HG03196 (cell line): ENCODE measurements at regions not wholly inside any gene's neighbourhood (a gene's known extent, or its start where the extent isn't known, plus 50 kb on each side); places are given as distances from the start of the nearest gene placed in this dataset.

Experiments used
- ATAC-seq: cut with Tn5 transposase; IDR thresholded peaks from one replicate; pipeline ENCODE4 v1.9.1; 2021; ENCODE audit not compliant: unreplicated experiment

- no peak for ATAC-seq
Measured at GRCh38 chr2:236317938-236318396, 53.8 kb upstream of the ASB18 start.

- no peak for ATAC-seq
Measured at GRCh38 chr2:236318401-236318800, 54.2 kb upstream of the ASB18 start.

GRCh38 chr2:236319036-236319435 lies 54.8 kb upstream of the ASB18 start:
- no peak for ATAC-seq

GRCh38 chr2:236321415-236321814 lies 57.2 kb upstream of the ASB18 start:
- no peak for ATAC-seq

DNA sequence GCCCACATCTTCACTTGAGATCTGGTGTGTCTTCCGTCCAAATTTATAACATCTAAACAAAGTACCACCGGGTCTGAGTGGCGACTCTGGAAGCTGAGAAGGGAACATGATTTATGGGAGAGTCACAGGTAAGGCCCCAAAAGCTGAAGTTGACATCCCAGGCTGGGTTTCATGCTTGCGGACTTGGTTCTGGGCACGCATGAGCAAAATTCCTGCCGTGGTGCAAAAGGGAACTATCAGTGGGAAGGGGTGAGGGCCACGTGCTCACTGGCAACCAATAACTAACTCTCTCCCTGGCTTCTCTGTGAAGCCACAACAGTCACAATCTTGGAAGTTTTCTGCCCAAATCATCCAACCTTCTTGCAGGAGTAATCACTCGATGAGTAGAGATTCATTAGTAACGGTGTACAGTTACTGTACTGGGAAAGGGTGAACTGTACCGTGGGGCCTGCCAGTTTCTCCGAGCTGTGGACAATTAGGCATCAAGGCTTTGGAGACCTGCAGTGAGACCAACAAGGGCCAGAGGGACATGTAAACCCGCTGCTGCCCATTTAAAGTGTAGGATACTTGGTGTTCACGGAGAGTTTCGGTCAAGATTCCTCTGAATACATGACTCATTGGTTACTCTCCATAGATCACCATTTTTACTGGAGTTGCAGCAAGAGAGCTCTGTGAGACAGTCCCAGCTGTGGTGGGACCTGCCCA lies 69.4 kb upstream of the ASB18 start:
- no peak for ATAC-seq

DNA sequence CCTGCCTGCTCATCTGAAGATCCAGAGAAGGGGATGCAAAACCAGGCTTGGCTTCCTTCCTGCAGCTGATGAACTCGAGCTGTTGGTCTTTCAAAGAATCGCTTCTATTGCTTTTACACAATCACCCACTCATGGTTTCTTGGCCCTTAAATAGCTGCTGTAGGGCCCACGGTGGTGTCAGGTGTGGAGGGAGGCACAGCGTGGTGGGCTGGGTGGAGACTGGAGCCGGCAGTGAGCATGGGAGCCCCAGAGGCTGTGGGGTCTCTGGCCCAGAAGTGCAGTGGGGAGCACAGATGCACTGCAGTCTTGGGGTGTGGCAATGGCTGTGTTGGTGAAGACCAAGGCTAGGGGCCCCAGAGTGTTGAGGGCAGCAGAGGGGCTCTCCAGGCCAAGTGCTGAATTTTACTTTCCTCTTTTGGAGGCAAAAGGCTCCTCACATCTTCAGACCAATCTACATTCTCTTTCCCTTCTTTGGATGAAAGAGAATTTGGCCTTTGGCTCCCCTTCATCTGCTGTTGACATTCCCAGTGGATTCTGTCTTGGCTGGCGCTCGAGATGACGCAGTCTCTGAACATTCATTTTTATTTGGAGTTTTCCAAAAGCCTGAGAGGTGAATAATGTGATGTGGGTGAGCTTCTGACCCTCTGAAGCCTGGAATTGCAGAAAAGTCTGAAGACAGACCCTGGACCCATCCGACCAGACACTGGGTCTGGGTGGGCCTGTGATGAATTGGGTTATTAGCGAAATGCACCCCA lies 70.1 kb upstream of the ASB18 start:
- ATAC-seq = no peak

DNA sequence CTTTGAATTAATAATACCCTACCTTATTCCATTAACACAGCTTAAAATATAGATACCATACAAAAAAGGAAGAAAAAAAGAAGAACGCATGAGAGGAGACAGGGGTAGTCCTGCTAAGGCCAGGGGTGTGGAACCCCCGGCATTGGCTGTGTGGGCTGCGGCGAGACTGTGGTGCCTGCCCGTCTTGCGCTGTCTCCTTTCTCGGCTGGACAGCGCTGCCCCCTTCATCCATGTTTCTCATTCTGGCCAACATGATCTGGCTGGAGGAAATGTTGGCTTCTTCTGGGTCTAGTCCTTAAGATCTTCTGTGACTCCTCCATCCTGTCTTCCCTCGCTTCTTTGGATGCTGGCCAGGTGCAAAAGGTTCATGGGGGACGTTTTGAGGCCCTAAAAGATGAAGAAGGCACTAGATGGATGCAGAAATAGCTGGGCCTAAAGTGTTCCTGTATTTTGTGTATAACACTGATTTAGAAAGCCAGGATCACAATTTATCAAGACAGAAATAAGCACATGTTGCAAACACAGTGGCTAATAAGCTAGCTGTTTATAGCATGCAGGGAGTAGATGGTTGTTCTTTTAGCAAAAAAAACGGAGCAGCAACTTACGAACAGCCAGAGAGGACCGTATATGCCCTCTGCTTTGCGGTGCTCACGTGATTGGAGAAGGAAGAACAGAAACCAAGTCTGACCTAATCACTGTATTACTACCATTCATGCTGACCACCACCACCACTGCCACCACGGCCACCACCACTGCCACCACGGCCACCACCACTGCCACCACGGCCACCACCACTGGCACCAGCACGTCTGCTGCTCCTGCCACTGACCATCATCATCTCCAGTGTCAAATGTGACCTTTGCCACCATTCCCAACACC lies 71.7 kb upstream of the ASB18 start:
- ATAC-seq = no peak

DNA sequence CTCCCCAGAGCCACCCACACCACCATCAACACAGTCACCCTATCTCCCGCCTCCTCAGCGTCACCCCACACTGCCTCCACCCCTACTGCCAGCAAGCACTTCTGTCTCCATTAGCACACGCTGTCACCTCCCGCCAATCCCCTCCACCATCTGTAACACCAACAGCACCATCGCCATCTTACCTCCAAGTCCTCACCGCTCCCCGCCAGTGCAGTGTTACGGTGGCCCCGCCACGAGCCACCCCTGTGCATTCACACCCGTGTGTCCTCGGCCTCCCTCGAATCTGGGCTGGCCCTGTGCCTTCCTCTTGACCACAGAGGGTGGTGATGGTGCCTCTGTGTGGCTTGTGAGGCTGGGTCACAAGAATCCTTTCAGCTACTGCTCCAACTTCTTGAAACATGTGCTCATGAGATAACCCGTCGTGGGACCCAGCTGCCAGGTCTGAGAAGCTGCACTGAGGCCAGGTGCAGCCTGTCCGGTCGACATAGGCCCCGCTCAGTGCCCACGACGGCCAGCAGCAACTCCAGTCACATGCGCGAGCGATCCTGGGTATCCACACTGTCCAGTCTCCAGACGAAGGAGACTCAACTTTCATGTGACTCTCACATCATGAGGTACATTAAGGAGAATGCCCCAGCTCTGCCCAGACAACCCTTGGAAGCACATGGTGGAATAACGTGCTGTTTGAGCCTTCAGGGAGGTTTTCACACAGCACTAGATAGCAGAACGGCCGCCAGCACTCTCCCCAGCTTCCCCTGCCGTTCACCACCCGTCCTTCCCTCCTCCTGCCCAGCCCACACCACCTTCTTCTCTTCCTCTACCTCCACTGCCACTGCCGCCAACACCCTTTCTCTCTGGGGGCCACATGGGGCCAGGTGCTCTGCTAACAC lies 72.6 kb upstream of the ASB18 start:
- no peak for ATAC-seq

DNA sequence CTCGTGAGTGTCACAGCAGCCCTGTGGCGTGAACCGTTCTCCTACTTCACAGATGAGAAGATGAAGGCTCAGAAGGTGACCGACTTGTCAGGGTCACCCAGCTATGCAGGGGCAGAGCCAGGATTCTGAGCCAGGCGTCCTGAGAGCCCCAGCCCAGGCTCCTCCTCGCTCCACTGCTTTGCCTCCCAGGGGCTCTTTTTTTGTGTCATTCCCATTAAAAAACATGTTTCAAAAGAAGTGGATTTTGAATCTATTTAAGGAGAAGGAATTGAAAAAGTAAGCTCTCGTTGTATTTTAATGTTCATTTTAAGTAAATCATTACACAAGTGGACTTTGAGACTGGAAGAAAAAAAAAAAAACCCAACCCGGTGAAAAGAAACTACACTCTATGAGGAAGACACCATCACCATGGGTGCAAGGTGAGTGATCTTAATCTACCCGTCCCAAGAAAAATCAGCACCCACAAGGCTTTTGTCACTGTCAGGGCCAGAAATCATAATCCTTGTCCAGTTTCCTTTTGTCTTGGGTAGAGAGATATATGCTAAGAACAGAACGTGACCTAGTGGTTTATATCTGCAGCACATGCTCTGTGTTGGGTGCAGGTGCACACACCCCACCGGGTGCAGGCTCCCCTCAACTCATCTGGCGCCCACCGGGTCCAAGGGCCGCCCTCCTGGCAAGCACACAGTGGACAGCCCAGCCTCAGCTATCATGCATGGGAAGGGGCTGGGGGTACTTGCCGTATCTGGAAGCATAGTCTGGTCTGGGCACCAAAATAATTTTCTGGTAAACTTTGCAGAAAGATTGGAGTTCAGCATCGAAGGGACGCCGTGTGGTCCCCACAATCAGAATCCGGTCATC lies 73.5 kb upstream of the ASB18 start:
- ATAC-seq = no peak

- no peak for ATAC-seq
Measured at GRCh38 chr2:236338495-236339184, 74.4 kb upstream of the ASB18 start.

DNA sequence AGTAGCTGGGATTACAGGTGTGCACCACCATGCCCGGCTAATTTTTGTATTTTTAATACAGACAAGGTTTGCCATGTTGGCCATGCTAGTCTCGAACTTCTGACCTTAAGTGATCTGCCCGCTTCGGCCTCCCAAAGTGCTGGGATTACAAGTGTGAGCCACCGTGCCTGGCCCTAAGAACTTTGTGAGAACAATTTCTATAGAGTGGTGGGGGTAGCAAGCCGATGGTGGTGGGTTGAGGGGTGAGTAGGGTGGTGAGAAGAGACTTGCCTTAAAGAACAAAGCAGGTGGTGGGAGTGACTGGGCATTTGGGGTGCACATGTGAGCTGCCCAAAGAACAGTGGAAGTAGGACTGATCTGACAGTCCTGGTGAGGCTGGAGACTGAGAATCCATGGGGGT lies 76.0 kb upstream of the ASB18 start:
- ATAC-seq = no peak

DNA sequence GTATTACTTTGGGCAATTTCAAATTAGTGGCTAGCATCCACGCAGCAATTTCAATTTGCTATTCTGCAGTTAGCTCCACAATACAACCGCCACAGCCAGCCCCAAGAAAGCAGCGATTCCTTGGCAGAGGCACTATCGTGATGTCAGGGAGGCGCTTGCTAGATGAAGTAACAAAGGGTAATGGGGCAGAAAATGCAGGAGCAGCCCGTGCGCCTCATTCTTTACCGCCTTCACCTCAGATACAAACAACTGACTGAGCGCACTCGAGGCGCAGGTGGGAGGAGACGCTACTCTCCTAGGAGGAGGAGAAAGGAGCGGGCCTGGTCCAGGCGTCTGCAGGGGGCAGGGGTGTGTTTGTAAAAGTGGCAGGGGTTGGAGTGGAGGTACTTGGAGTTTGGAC lies 76.9 kb upstream of the ASB18 start:
- no peak for ATAC-seq

DNA sequence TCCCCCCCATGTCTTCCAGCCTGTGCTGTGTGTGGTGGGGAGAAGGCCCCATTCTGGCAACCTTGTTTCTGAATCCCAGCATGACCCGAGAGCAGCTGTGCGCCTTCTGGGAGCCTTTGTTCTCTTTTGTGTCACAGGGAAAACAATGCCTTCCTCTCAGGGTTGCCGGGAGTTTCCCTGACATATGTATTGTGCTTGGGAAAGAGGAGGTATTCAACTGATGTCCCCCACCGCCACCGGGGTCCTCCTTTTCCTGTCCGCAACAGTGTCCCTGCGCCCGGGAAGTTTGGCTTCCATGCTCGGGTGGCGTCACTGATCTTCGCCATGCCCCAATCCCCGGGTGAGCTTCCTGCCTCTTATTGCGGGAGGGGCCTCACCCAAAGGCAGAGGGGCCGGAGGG lies 77.5 kb upstream of the ASB18 start:
- ATAC-seq = no peak

GRCh38 chr2:236342507-236342906 lies 78.3 kb upstream of the ASB18 start:
- no peak for ATAC-seq

GRCh38 chr2:236342951-236343350 lies 78.7 kb upstream of the ASB18 start:
- no peak for ATAC-seq

DNA sequence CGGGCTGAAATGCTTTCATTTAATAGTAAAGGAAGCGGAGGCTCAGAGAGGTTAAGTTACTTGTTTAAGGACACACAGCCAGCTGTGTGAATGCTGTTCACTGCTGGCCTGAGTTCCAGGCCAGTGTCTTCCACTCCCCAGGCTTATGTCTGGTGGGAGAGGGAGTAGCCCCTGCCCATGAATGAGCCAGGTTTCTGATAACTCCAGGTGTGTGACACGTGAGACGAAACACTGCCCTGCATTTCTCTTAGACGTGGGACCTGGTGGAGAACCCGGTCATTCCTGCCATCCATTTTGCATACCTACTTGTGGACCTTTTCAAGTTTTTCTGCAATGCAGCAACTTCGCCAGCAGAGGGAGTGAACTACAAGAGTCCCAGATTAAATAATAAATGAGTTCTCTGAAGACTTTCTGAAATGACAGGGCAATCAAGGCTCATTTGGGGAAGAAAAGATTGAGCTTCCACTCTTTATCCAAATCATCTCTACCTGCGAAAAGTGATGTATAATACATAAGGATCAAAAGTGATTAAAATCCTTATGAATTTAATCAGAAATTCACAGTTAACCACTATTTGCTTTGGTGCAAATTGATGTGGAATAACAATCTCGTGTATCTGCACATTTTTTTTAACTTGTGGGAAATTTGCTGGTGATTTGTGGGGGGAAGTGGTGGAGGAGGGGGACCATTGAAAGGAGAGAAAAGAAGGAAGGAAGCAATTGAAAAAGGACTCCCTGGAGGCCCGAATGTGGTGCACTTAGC lies 79.4 kb upstream of the ASB18 start:
- ATAC-seq = no peak

GRCh38 chr2:236344446-236344845 lies 80.2 kb upstream of the ASB18 start:
- no peak for ATAC-seq

- ATAC-seq = no peak
Measured at GRCh38 chr2:236345081-236345714, 81.0 kb upstream of the ASB18 start.
